Activated T-helper 17 cell treated with anti-CD3 and anti-CD28 coated beads, Interleukin-2, amount 50 U/mL, for 72 hours (primary cell): ENCODE measurements at regions not wholly inside any gene's neighbourhood (a gene's known extent, or its start where the extent isn't known, plus 50 kb on each side); places are given as distances from the start of the nearest gene placed in this dataset.

ENCODE experiments used
- ATAC-seq: fragments of 150-1000 bp; cut with Tn5 transposase; replicated peaks from 2 replicates; pipeline ENCODE4 v1.10.0; 2021; ENCODE audit warnings: mild to moderate bottlenecking, moderate library complexity
- H3K27ac Mint-ChIP-seq: one replicate; pipeline ENCODE4 v1.8.0; 2022; ENCODE audit warnings: mixed read lengths
- H3K27me3 Mint-ChIP-seq: one replicate; pipeline ENCODE4 v1.8.0; 2022; ENCODE audit warnings: mixed read lengths
- H3K36me3 Mint-ChIP-seq: one replicate; pipeline ENCODE4 v1.8.0; 2022; ENCODE audit warnings: low read depth, mild to moderate bottlenecking, mixed read lengths
- H3K4me1 Mint-ChIP-seq: one replicate; pipeline ENCODE4 v1.8.0; 2022; ENCODE audit warnings: mixed read lengths
- H3K4me3 Mint-ChIP-seq: one replicate; pipeline ENCODE4 v1.8.0; 2022; ENCODE audit warnings: mild to moderate bottlenecking, mixed read lengths
- H3K9me3 Mint-ChIP-seq: one replicate; pipeline ENCODE4 v1.8.0; 2022; ENCODE audit warnings: mixed read lengths

DNA sequence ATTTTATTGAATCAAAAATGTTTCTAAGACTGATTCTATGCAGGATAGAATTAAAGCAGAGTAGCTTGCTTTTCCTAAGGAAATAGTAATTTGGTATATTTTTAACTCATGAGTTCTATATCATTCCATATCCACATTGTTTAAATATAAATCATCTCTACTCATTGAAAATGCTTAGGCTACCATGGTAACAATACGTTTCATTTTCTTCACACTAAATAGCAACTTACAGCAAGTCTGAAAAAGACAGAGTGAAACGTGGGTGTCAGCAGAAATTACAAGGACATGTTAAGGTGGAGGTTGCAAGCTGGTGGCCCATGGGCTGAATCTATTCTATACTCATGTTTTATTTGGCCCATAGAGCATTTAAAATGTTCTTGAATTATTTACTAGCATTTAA lies 487.9 kb downstream of the ARHGEF28 start:
- ATAC-seq, result no peak
- Mint-ChIP-seq H3K27ac (no peak overlapping the region), H3K27me3 (peaks cover 31% of the 10 kb centered on the region), H3K4me1 (no peaks in the 10 kb centered on the region), H3K4me3 (no peak overlapping the region), H3K36me3 (no peaks in the 10 kb centered on the region), H3K9me3 (peaks cover 8% of the 10 kb centered on the region)

DNA sequence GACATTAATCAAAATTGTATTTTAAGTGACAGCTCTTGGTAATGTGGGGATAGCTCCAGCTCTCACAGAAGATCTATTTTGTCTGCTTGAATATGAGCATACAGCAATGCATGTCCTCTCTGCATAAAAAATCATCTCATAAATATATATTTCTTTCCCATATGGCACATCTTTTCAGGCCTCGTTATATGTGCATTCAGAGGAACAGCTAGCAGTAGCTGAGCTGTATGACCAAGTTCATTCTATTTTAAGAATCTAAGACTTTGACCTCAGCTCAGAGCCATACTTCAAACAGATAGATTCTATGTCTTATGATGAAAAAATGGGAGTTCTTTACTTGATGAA lies 487.2 kb downstream of the ARHGEF28 start:
- ATAC-seq, result no peak
- Mint-ChIP-seq H3K27ac (no peak overlapping the region), H3K4me1 (no peaks in the 10 kb centered on the region), H3K4me3 (no peak overlapping the region), H3K27me3 (peaks cover 31% of the 10 kb centered on the region), H3K9me3 (peaks cover 7% of the 10 kb centered on the region), H3K36me3 (no peaks in the 10 kb centered on the region)

DNA sequence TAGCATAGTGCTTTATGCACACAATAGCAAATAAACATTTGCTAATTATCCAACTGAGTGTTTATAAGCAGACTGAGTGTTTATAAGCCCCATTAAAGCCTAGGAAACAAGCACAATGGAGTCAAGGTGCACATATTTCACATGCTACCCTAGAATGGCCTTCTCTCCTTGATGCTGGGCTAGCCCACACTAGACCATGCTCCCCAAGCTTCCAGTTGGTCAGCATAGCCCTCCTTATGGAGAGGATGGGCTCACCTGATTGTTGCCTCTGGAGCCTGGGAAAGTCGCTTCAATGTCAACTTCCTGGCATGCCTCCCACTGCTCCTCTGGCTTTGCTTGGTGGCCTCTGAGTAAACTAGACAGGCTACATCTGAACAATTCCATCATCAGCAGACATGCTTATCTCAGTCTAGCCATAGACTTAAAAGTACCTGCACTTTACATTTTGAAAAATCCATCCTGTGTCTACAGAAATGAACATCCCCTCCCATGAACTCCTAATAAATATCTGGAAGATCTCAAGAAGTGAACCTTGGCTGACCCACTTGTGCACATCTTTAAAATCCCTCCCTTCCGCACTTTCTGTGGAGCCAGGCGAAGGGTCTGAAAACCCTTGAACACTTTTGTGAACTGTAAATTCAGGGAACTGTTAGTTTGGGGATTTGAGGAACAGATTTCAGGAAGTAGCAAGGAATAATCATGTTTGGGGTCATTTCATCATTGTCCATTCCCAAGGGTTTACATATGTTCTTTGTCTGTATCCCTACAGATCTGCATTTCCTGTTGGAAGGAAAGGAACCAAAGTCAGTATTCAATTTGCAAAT lies 486.6 kb downstream of the ARHGEF28 start:
- no peaks in the 10 kb centered on the region for H3K4me1 Mint-ChIP-seq

DNA sequence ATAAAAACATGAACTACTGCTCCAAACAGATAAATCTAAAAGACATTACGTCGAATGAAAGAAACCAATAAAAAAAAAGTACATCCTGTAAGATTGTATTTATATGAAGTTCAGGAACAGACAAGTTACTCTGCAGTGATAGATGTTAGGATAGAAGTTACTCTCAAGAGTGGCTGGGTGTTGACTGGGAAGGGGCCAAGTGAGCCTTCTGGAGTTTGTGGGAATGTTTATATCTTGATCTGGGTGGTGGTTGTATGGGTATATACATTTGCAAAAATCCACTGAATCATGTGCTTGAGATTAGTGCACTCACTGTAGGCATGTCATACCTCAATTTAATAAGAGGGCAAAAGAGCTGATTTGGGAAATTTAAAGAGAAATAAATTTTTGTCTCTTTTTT lies 485.8 kb downstream of the ARHGEF28 start:
- no peaks in the 10 kb centered on the region for H3K4me1 Mint-ChIP-seq
- no peak for ATAC-seq
- H3K27ac Mint-ChIP-seq, result no peak overlapping the region
- peaks cover 36% of the 10 kb centered on the region for H3K27me3 Mint-ChIP-seq
- no peak overlapping the region for H3K4me3 Mint-ChIP-seq
- H3K9me3 Mint-ChIP-seq, result peaks cover 3% of the 10 kb centered on the region
- H3K36me3 Mint-ChIP-seq, result no peaks in the 10 kb centered on the region

More for the DNA sequence above, 486.6 kb downstream of the ARHGEF28 start:
- Mint-ChIP-seq H3K36me3 (no peaks in the 10 kb centered on the region), H3K27ac (no peak overlapping the region), H3K4me3 (no peak overlapping the region), H3K27me3 (peaks cover 31% of the 10 kb centered on the region), H3K9me3 (peaks cover 3% of the 10 kb centered on the region)
- ATAC-seq, result no peak

DNA sequence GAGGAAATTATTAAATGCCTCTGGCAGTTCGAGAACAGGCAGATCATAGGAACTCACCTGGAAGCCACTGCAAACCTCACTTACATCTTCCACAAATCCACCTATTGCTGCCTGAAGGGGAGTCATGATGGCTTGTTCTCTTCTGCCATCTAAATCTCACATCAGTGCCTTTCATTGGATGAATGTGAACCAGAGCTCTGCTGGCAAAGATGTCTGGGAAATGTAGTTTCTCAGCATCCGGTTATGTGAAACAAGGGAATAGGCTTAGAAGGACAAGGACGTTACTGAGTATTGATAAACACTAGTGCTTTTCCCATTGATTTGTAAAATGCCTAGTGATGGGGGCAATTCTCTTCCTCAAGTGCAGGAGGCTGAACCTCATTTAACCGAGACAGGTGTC lies 483.3 kb downstream of the ARHGEF28 start:
- Mint-ChIP-seq H3K4me1 (no peaks in the 10 kb centered on the region), H3K36me3 (no peaks in the 10 kb centered on the region), H3K4me3 (no peak overlapping the region), H3K9me3 (no peaks in the 10 kb centered on the region), H3K27ac (no peak overlapping the region), H3K27me3 (peaks cover 35% of the 10 kb centered on the region)
- no peak for ATAC-seq

DNA sequence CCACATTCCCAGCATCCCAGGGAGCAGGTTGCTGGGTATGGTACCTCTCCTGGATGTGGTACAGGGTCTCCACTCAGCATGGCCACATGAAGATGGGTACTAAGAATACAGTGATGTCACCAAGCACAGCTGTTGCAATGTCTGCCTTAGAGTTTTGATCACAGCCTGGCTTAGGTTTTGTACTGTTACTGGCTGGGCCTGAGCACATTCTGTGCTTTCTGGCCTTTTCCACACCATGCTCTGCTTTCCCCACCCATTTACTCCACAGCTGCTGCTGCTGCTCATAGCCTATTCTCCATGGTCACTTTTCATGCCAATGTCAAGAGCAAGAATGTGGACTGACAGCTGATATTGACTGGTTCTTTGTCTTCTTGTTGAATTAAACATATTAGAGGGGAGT lies 481.9 kb downstream of the ARHGEF28 start:
- H3K9me3 Mint-ChIP-seq, result no peaks in the 10 kb centered on the region
- no peak overlapping the region for H3K27ac Mint-ChIP-seq
- no peak overlapping the region for H3K4me3 Mint-ChIP-seq
- no peak for ATAC-seq
- H3K4me1 Mint-ChIP-seq, result no peaks in the 10 kb centered on the region
- peaks cover 34% of the 10 kb centered on the region for H3K27me3 Mint-ChIP-seq
- no peaks in the 10 kb centered on the region for H3K36me3 Mint-ChIP-seq

DNA sequence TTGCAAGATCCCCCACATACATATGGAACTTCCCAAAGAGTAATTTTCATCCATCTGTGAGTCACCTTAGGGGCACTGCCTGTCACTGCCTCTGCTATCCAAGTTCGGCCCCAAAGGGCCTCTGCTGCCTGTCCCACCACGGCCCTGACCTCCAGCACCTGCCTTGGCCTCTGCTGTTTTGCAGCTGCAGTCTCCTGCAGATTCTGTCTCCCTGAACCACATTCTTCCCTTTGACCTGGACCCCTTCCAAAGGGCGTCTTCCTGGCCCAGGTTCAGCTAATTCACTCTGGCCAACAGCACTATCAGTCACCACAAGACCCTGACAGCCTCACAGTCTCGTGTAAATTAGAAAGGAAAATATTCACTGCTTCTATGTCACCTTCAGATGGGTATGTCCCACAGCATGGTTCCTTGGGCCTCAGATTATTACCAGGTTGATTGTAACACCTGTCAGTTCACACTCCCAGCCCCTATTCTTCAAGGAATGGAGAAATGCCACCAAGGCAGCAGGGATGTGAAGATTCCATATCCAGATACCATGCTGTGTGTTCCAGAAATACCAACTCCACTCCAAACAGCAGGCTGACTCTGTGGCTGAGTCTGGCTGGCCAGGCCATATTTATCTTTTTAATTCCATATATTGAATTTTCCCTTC lies 479.3 kb downstream of the ARHGEF28 start:
- Mint-ChIP-seq H3K36me3 (no peaks in the 10 kb centered on the region), H3K4me3 (no peak overlapping the region), H3K27ac (no peak overlapping the region), H3K4me1 (no peaks in the 10 kb centered on the region), H3K9me3 (no peaks in the 10 kb centered on the region), H3K27me3 (peaks cover 36% of the 10 kb centered on the region)
- ATAC-seq, result no peak

DNA sequence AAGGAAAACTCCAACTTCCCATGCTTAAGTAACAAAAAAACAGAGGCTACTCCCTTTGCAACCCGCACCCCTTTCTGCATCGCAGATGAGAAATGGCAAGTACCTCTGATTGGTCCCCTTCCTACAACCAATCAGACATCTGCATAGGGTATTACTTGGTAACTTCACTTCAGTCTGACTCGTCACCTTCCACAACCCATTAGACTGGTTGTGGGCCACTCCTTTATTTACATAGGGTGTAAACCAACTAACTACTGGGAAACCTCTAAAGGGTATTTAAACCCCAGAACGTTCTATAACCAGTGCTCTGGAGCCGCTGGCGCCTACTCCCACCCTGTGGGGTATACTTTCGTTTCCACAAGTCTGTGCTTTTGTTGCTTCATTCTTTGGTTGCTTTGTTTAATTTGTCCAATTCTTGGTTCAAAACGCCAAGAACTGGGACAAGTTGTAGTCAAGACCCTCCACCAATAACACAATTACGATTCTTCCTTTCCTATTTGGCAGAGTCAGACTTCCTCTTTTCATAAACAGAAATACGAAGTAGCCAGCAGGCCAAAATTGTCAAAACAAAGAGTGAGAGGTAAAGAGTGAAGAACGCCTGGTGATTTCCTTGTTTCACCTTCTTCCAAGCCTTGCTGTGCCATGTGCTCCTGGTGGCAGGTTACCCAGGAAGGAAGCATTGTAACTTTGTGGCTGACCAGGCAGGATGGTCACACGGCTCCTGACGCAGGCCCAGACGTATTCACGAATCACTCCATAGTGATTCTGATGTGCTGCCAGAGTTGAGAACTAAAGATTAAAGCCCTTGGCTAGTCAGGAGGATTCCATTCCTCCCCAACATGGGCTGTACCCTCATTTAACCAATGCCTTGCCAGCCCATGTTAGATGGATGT lies 477.4 kb downstream of the ARHGEF28 start:
- no peak overlapping the region for H3K4me3 Mint-ChIP-seq
- peaks cover 7% of the 10 kb centered on the region for H3K9me3 Mint-ChIP-seq
- H3K36me3 Mint-ChIP-seq, result no peaks in the 10 kb centered on the region
- no peak for ATAC-seq
- H3K27ac Mint-ChIP-seq, result no peak overlapping the region
- no peaks in the 10 kb centered on the region for H3K4me1 Mint-ChIP-seq
- H3K27me3 Mint-ChIP-seq, result peaks cover 29% of the 10 kb centered on the region

DNA sequence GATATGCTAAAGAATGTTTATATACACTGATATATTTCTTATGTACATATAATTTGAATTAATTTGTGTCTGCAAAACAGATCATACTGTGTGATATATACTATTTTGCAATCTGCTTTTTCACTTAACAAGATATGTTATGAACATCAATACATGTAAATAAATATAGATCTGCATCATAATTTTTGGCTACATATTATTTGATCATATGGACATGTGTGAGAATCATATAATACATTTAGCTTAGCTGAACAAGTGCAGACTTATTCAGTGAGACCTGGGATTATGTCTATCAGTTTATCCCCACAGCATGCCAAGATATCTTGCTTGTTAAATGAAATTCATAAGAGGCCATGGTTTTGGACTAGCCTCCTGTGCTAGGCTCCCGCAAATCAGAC lies 474.3 kb downstream of the ARHGEF28 start:
- no peak overlapping the region for H3K4me3 Mint-ChIP-seq
- H3K4me1 Mint-ChIP-seq, result no peaks in the 10 kb centered on the region
- peaks cover 8% of the 10 kb centered on the region for H3K9me3 Mint-ChIP-seq
- no peak overlapping the region for H3K27ac Mint-ChIP-seq
- peaks cover 12% of the 10 kb centered on the region for H3K27me3 Mint-ChIP-seq
- ATAC-seq, result no peak
- no peaks in the 10 kb centered on the region for H3K36me3 Mint-ChIP-seq

DNA sequence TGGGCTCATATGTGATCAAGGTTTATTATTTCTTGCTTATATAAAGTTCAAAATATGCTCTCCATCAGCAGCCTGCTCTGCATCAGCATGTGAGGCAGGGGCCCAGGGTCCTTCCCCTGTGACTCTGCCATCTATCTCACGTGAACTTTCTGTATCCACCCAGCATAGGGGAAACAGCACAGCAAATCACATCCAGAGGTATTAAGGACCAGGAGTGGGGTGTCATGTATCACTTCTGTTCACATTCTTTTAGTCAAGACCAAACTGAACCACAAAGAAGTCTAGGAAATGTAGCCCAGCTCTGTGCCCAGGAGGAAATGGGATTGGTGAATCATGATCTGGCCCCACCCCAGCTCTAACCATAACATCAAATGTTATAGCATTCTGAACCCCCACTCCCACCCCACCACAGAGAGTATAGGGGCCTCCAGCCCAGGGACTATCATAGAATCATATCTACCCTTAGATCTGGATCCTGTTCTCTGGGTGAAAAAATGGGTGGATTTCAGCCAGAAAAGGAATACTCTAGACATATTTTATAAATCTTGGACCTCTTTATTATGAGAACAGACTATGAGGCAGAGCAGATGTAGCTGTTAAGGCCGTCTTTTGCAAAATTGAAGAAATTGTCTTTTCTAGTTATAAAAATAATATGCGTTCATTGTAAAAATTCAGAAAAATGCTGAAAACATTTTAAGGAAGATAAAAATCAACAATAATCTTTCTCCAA lies 473.7 kb downstream of the ARHGEF28 start:
- Mint-ChIP-seq H3K4me3 (no peak overlapping the region), H3K36me3 (no peaks in the 10 kb centered on the region), H3K9me3 (peaks cover 8% of the 10 kb centered on the region), H3K27ac (no peak overlapping the region), H3K4me1 (no peaks in the 10 kb centered on the region), H3K27me3 (peaks cover 12% of the 10 kb centered on the region)
- ATAC-seq, result no peak

DNA sequence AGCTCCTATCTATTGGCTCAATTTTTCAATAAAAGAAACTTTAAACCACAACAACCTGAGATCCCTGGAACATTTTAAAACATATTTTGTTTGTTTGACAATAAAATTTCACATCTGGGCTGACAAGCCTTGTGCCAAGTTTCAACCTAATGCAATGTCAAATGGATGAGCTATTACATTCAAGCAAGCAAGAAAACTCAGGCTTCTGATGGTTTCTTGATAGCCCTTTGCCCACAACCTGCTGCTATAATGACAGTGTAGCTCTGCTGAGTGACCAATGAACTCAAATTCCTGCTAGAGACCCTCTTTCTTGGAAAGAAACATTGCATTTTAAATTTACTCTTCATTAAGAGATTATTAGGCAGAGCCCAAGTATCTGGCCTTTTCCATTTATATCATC lies 472.9 kb downstream of the ARHGEF28 start:
- H3K36me3 Mint-ChIP-seq, result no peaks in the 10 kb centered on the region
- no peaks in the 10 kb centered on the region for H3K4me1 Mint-ChIP-seq
- H3K4me3 Mint-ChIP-seq, result no peak overlapping the region
- H3K9me3 Mint-ChIP-seq, result peaks cover 8% of the 10 kb centered on the region
- ATAC-seq, result no peak
- no peak overlapping the region for H3K27ac Mint-ChIP-seq
- H3K27me3 Mint-ChIP-seq, result peaks cover 12% of the 10 kb centered on the region

DNA sequence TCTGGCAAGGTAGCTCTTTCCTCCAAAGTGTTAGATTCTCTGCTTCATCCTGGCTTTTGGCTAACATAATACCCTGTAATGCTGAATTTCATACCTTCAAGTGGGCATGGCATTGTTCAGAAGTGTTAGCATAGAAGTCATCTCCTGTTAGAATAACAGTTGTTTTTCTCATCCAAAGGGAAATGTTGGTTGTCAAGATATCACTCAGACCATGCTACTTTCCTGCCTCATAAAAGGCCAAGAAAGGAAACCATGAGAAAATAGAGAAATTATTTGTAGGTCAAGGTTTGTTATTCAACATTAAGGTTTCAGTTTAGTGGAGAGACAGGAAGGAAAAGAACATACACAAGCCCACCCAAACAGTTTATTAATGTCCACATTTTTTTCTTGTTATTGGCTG lies 472.5 kb downstream of the ARHGEF28 start:
- no peak for ATAC-seq
- Mint-ChIP-seq H3K4me3 (no peak overlapping the region), H3K9me3 (peaks cover 8% of the 10 kb centered on the region), H3K4me1 (no peaks in the 10 kb centered on the region), H3K36me3 (no peaks in the 10 kb centered on the region), H3K27ac (no peak overlapping the region), H3K27me3 (peaks cover 14% of the 10 kb centered on the region)

DNA sequence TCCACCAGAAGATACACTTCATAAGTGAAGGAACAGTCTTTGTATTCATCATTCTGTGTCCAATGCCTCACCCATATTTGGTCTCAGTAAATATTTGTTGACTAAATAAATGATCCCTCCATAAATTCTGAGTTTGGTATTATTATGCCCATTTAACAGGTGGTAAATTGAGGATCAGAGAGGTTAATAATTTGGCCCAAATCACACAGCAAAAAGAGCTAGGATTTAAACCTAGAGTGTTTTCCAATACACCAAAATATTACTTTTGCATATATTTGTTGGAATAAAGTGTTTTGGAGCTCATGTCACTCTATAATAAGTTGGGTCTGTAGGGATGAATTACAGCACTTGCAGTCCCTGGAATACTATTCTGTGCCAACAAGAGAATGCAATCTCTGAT lies 470.3 kb downstream of the ARHGEF28 start:
- ATAC-seq, result no peak
- Mint-ChIP-seq H3K4me3 (no peak overlapping the region), H3K4me1 (no peaks in the 10 kb centered on the region), H3K27ac (no peak overlapping the region), H3K9me3 (peaks cover 8% of the 10 kb centered on the region), H3K27me3 (peaks cover 18% of the 10 kb centered on the region), H3K36me3 (no peaks in the 10 kb centered on the region)

DNA sequence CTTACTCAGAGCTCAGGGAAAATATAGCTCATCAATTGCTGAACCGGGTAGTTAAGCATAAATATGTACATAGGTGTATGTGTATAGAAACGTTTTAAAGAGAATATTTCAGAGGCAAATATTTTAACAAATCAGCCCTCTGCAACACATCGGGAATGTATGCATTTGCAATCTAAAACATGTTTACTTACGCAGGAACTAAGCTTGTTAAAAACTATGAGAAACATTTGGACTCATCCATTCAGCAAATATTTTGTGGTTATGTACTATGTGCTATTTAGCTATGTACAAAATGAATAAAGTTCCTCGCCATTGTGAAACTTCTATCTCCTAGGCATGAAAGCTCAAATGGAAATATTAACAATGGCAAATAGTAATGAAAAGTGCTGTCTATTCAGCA lies 469.9 kb downstream of the ARHGEF28 start:
- Mint-ChIP-seq H3K4me3 (no peak overlapping the region), H3K27me3 (peaks cover 13% of the 10 kb centered on the region), H3K36me3 (no peaks in the 10 kb centered on the region), H3K9me3 (peaks cover 8% of the 10 kb centered on the region), H3K27ac (no peak overlapping the region), H3K4me1 (no peaks in the 10 kb centered on the region)
- no peak for ATAC-seq
